ENCODE measurements at regions not wholly inside any gene's neighbourhood (a gene's known extent, or its start where the extent isn't known, plus 50 kb on each side); places are given as distances from the start of the nearest gene placed in this dataset.

- BruUV-seq (replicated peaks) = no TSS peak
- CTCF ChIA-PET = interaction anchor here (0.6 kb wide), 1 partner anchor 1504 kb away, joined by 3 read pairs; no protein-coding TSS in a partner anchor
These were observed 418.9 kb downstream of the KLF12 start for GRCh38 chr13:73715114-73715910.

GRCh38 chr13:73714522-73714921 lies 419.7 kb downstream of the KLF12 start:
- ChIA-PET CTCF (no interaction called here), POLR2A (no interaction called here)
- H3K4me1 ChIP-seq (ENCODE audit: control insufficient read depth, insufficient read depth, low read length) = no peaks in the 10 kb centered on the region
- no TSS peak for BruUV-seq (replicated peaks)
- TF ChIP-seq SIN3A (IDR thresholded peaks at IDR 0.05; ENCODE audit: borderline replicate concordance, insufficient read depth, low read depth, low read length) = no peak
- TF ChIP-seq CTCF (IDR thresholded peaks at IDR 0.05) = no peak
- TF ChIP-seq REST (IDR thresholded peaks at IDR 0.05; ENCODE audit: insufficient read depth in 1 of 2, low read depth in 2 of 2, low read length in 1 of 2) = no peak
- no peak for TF ChIP-seq POLR2AphosphoS5 (IDR thresholded peaks at IDR 0.05; ENCODE audit: low read depth, low read length)
- no peak for TF ChIP-seq TCF7L2 (IDR thresholded peaks at IDR 0.05; ENCODE audit: low read depth, low read length)
- intact Hi-C loops (cut with micrococcal nuclease; ENCODE audit: unreplicated experiment) = no loop called here
- in situ Hi-C loops (cut with HindIII; ENCODE audit: low pct_unique_long_range_greater_than_20kb, low sequenced_read_pairs) = no loop called here
- no peak overlapping the region for H3K27ac ChIP-seq (ENCODE audit: low read length)
- ATAC-seq = no peak
- no peaks in the 10 kb centered on the region for H3K36me3 ChIP-seq (ENCODE audit: control insufficient read depth, insufficient read depth, low read length)
- H3K27me3 ChIP-seq (ENCODE audit: control insufficient read depth, insufficient read depth, low read length) = no peaks in the 10 kb centered on the region
- no peak for DNase-seq (ENCODE audit: low read depth, low spot score)
- no peaks in the 10 kb centered on the region for H3K9me3 ChIP-seq (ENCODE audit: control insufficient read depth, insufficient read depth, low read depth, low read length)
- H3K4me3 ChIP-seq (ENCODE audit: low read depth in 2 of 2, low read length in 2 of 2) = no peak overlapping the region

More at GRCh38 chr13:73715114-73715910, 418.9 kb downstream of the KLF12 start:
- Histone ChIP-seq H3K4me1 (ENCODE audit: control insufficient read depth, insufficient read depth, low read length) (no peaks in the 10 kb centered on the region), H3K4me3 (ENCODE audit: low read depth in 2 of 2, low read length in 2 of 2) (no peak overlapping the region), H3K36me3 (ENCODE audit: control insufficient read depth, insufficient read depth, low read length) (no peaks in the 10 kb centered on the region), H3K27me3 (ENCODE audit: control insufficient read depth, insufficient read depth, low read length) (no peaks in the 10 kb centered on the region), H3K27ac (ENCODE audit: low read length) (no peak overlapping the region), H3K9me3 (ENCODE audit: control insufficient read depth, insufficient read depth, low read depth, low read length) (no peaks in the 10 kb centered on the region)
- no peak for TF ChIP-seq REST (IDR thresholded peaks at IDR 0.05; ENCODE audit: insufficient read depth in 1 of 2, low read depth in 2 of 2, low read length in 1 of 2)
- no peak for TF ChIP-seq POLR2AphosphoS5 (IDR thresholded peaks at IDR 0.05; ENCODE audit: low read depth, low read length)
- TF ChIP-seq CTCF (IDR thresholded peaks at IDR 0.05) = no peak
- TF ChIP-seq TCF7L2 (IDR thresholded peaks at IDR 0.05; ENCODE audit: low read depth, low read length) = no peak
- TF ChIP-seq SIN3A (IDR thresholded peaks at IDR 0.05; ENCODE audit: borderline replicate concordance, insufficient read depth, low read depth, low read length) = no peak
- in situ Hi-C loops (cut with HindIII; ENCODE audit: low pct_unique_long_range_greater_than_20kb, low sequenced_read_pairs) = no loop called here
- intact Hi-C loops (cut with micrococcal nuclease; ENCODE audit: unreplicated experiment) = no loop called here
- ATAC-seq (no peak), DNase-seq (ENCODE audit: low read depth, low spot score) (no peak)
- POLR2A ChIA-PET = no interaction called here
